HG03039 (cell line): ENCODE measurements at regions not wholly inside any gene's neighbourhood (a gene's known extent, or its start where the extent isn't known, plus 50 kb on each side); places are given as distances from the start of the nearest gene placed in this dataset.

ENCODE experiments used
- ATAC-seq: cut with Tn5 transposase; IDR thresholded peaks from one replicate; pipeline ENCODE4 v1.9.1; 2021; ENCODE audit warnings: mild to moderate bottlenecking, moderate library complexity; ENCODE audit not compliant: unreplicated experiment

DNA sequence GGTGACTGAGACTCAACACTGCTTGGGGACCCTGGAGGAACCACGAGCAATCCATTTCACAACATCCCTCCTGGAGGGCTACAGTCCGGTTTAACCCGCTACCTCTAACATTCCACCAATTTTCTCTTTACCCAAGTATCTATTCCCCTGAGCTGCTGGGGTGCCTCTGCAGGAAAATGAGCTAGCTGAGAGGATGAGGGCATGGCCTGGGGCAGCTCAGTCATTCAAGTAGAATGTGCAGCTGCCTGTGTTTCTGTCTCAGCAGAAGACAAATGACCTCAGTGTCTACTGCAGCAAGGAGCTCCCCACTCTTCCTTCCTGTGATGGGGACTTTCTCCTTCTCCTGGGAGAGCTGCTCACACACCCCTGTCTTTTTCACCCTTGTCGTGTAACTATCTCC, 120.8 kb downstream of the ZNF518B start:
- no peak for ATAC-seq

DNA sequence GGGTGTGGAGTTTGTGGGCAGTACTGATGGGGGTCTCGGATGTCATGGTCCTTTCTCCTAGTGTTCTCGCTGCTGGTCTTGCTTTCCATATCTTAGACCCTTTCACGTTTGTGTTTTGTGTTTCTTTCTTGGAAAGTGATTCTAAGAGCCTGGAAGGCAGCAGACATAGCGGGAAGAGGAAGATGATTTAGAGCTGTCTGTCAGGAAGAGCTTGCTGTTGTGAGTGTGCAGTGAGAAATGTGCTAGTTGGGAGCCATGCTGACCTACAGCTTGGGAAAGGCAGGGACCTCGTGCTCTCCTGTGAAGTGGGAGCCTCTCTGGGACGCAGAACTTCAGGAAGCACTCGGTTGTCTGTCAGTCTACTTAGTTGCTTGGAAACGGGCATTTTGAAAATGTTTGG, 122.2 kb downstream of the ZNF518B start:
- ATAC-seq: no peak

DNA sequence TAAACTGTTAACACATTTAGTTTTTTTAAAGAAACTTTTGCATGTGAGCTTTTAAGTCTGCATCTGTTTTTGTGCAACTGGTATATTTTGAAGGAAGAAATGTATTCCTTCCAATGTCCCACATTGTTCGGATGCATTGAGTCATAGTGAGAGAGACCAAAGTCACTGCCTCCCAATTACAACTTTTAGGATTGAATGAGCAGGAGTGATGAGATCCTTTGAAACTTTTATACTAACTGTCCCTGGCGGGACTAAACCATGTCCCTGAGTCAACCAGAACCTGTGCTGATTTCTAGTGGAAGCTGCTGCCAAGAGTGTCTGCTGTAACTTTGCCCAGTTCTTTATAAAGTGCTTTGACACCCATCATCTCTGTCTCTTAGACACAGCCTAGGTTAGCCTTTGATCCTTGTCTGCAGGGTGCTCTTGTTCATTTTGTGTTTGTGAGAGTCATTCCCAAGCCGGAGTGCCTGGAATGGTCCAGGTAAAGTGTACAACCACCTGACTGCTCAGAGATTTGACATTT, 122.7 kb downstream of the ZNF518B start:
- ATAC-seq: no peak

DNA sequence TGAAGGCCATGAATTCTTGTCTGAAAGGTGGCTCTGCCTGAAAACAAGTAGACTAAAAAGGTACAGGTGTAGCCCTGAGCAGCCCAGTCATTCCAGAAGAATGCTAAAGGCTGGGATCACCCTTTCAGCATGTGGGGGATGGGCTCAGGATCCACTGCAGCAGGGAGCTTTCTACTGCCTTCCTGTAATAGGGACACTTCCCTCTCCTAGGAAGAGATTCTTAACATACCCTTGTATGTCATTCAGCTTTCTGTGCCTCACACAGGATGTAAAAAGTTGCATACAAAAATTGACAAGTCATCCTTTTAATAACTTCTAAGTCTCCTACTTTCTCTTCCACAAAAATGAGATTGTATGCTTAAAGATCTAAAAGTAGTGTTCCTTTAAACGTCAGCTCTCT, 123.3 kb downstream of the ZNF518B start:
- no peak for ATAC-seq

DNA sequence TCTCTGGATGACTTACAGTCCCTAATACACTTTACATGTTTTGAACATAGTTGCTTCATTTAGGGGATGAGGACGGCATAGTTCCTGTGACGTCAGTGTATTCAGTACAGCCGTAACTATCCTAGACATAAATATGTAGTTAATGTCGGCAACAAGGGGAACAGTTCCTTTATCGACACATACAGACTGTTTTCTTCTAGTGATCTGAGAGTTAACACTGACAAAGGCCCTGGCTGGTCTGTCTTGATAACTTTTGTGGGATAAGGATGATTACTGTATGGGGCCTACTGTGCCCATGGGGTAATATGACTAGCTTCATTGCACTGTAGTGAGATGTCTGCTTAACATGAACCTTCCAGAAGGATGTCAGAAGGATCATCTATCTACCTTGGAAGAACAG, 131.2 kb downstream of the ZNF518B start:
- no peak for ATAC-seq

DNA sequence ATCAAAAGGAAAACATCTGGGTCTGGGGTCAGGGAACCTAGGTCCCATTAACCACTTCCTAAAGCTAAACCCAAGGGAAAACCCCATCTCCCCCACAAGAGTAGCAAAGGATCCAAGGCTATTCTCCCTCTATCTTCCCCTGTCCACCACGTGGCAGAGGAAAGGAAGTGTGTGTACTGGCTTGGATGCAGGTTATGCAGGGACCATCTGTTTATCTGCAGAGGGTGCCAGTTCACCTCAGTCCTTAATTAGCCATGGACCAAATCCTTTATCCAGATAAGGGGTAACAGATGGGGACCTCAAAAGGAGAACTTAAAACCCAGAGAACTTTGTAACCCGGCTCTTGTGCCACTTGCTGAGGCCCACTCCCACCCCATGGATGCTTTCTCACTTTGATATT, 135.3 kb downstream of the ZNF518B start:
- ATAC-seq: no peak

DNA sequence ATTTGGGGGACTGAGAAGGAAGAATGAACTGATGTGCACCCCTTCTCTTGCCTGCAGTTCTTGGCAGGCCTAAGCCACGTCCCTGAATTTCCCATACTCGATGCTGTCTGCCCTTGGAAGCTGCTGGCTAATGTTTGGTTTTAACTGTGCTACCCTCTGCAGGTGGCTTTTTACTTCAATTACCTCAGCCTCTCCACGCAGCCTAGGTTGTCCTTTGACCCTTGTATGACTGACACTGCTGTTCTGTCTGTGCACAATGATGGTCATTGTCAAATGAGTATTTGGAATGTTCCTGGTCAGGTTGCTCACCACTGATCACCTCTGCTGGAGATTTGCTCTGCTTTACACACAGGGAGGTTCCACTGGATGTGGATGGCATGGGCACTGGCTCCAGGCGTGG, 137.1 kb downstream of the ZNF518B start:
- ATAC-seq: no peak

DNA sequence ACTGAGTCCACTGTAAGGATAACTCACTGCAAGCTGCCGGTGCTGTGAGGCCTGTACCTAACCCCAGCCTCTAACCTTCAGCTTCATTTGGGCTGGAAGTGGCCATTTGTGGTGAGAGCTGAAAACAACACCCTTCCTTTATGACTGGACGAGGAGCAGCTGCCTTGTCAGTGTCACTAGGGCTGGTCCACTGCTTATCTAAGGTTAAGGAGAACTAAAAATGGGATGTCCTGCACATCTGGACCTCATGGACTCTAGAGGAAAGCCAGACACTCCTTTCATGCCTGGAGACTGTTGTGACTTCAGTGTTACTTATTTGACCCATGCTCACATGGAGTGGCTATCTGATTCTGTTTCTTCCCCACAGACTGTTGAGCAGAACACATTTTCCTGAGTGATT, 139.9 kb downstream of the ZNF518B start:
- ATAC-seq: no peak

DNA sequence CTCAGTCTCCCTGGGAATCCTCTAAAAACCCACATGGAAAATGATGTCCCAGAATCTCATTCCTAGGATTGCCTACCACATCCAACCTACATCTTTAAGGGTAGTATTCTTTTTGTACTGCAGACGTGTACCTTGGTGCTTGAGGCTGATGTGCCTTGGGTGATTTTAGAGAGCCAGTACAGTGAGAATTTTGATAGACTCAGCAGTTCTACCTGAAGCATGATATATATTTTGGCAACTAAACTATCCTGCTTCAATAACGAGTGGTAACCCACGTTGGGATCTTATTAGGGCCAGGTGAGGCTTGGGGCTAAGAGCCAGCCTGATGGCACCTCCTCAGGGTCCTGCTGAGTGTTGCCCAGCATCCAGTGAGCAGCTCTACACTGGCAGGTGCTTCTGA, 140.4 kb downstream of the ZNF518B start:
- ATAC-seq: no peak

DNA sequence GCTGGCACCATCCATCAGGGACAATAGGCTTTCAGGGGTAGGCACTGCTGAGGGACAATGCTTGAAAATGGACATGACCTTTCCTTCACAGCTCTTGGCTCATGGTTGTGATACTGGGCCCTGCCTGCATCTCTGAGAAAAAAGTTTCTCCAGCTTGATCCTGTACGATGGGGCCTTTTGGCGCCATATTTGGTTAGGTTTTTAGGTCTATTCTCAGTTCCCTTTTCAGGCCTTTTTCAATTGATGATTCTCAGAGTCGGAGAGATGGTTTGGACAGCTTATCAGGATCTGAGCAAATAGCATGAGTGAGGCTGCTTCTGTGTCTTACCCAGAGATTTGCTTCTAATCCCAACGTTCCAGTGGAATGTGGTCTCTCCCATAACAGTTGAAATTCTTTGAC, 141.6 kb downstream of the ZNF518B start:
- no peak for ATAC-seq

DNA sequence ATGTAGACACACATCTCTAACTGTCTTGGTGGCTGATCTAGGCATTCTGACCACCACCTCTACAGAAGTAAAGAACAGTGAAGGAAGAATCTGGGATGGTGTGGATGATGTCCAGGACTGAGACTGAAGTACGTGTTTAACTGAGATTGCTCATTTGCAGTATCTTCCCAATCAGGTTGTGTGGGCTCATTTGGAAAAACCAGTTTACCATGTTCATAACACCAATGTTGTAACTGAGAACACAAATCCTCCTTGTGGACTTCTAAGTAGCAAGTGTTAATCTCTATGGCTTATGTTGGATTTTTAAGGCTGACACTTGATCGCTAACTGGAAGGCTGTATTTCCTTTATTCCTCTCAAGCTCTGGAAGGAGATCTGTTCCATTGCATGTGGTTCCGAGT, 144.7 kb downstream of the ZNF518B start:
- no peak for ATAC-seq

DNA sequence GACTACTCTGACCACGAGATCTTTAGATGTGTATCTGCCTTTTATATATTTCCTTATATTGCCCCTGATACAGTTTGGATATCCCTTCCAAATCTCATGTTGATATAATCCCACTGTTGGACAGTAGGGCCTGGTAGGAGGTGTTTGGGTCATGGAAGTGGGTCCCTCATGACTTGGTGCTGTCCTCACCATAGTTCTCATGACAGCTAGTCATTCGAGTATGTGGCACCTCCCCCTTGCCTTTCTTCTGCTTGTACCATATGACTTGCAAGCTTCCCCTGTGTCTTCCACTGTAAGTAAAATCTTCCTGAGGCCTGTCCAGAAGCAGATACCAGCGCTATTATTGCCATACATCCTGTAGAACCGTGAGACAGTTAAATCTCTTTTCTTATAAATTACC, 145.3 kb downstream of the ZNF518B start:
- no peak for ATAC-seq

DNA sequence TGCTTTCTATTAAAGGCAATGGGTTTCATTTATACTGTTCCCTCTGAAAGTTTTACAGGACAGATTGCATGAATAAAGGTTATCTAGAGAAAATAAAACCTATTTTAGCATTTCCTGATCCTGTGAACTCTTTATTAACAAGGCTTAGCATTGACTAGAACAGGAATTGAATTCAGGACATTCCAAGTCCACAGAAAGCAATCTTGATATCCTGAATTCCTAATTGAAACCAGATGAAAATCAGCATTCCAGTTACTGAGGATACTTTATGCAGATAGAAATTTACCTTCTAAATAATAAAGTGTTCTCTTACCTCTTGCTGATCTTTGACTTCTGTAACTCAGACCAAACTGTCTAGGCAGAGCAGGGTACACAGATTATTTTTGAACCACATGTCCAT, 151.4 kb downstream of the ZNF518B start:
- ATAC-seq: no peak

DNA sequence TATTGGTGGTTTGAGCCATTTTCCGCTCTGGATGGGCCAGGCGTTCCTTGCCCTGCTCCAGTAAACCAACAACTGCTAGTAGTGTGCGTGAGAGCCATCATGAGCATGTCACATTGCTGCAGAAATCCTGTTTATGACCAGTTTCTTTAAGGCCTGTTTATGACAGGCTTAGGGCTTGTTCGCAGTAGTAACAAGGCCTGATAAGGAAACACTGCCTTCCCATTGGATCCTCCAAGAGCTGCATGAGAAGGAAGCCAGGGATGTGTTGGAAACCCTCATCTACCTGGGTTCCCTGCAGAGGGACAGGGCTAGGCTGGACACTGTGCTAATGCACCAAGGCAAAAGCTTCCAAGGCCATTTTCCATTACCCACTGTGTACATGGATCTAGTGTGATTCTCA, 153.9 kb downstream of the ZNF518B start:
- ATAC-seq: no peak

DNA sequence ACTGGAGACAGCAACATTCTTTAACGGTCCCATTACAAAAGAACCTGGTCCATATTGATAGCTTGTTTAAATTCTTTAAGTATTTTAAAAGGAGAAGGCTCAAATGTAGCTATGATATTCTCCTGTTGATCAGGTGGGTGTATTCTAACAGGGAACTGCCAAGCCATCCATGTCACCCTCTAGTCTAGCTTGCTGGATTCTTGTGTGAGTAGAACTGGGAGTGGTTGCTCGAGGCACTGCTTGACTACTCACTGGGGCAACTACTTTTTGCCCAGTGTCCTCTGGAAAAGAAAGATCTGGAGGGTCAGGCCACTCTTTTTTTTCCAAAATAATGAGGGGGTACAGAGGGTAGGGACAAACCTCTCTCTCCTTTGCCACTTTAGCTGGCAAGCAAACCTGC, 155.1 kb downstream of the ZNF518B start:
- no peak for ATAC-seq

DNA sequence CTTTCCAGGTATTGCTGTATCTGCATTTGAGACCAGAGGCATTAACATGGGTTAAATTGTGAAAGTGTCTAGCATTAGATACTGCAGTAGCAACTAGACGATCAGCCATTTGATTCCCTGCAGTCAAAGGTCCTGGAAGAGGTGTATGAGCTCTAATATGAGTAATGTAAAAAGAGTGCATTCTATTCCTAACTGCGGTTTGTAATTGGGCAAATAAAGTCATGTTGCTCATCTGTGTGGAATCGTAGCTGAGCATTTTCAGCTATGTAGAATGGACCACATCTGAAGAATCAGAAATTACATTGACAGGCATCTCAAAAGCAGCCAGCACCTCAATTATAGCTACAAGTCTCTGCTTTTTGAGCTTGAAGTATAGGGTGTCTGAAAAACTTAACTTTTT, 157.6 kb downstream of the ZNF518B start:
- ATAC-seq: no peak

DNA sequence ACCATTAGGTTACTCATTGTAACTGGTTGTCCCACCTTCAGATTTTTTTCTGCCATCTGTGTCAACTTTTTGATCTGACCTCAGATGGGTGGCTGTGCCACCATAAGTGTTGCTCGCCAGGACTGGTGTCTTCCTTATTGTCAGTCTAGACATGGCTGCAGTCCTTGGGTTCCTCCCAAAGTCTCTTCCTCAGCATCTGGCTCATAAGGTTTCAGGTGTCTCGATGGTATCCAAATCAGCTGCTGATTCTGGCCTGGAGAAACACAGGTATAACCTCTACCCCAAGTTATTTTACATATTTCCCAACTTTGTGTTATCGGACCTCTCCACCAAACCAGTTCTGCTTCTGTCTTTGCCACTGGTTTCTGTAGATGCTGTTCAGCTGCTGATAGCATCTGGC, 158.5 kb downstream of the ZNF518B start:
- no peak for ATAC-seq

DNA sequence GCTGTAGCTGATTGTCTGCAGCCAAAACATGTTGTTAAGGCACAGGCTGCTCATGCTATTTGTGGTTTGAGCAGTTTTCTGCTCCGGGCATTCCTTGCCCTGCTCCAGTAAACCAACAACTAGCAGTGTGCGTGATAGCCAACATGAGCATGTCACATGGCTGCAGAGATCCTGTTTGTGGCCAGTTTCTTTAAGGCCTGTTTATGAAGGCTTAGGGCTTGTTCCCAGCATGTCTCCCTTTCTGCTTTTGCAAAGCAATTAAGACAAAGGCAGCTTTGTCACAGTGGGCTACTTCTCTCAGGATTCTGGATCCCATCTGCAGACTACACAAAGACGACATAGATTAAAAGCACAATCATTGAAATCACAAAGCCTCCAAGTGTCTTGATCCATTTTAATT, 160.5 kb downstream of the ZNF518B start:
- ATAC-seq: no peak

DNA sequence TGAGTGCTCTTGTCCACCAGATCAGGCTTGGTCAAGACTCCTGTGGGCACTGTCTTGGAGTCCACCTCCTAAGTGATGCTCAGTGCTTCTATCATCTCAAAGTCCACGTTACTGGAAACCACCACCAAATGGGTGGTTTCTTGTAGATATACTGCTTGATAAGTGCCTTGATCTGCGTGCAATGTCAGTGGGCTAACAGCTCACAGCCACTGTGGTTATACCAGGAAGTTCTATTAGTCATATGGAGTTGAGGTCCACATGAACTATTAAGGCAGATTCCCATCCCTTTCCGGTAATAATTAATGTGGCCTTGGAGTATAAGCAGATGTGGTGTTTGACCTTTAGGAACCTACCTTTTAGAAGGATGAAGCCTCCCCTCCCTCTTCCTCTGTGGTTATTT, 161.9 kb downstream of the ZNF518B start:
- no peak for ATAC-seq

DNA sequence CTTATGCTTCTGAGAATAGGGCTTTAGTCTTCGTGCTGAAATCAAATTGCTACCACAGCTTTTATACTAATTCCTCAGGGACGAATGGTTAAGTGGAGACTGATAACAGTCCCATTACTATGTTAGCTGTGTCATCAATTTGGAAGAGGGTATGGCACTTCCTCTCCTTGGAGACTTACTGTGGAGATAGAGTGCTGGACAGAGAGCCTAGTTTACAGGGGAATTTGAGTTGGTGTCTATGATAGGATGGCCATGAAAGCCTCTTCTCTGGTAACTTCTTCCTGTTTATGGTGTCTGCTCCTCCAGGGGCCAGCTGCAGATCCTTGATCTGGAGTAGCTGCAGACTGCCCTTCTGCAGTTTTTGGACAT, 167.7 kb downstream of the ZNF518B start:
- no peak for ATAC-seq

DNA sequence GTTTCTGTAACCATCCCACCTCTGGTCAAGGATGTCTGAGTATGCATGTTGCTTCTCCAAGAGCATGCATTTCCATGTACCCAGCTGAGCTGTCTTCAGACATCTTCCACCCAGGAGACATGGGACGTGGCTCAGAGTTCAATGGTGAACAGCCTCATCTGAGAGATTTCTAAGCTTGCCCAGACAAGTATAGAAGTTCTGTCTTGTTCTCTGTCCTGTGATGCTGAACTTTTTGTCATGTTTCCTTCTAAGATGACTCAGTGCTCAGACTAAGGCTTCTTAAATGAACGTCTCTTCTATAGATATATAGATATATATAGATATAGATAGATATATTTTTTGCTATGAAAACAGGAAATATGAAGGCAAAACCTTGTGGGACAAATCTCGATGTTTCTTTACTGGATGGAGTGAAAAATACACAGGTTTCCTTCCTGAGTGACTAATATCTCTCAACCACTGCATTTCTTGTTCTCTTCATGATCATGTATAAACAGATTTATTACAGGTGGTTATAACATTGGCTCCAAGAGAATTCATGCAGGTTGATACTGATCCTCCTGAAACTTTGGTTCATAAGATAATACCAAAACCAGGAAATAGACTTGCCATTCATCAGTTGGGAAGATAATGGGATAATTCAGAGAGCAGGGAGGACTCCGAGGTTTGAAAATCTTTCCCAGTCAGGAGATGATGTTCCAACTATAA, 168.2 kb downstream of the ZNF518B start:
- no peak for ATAC-seq

DNA sequence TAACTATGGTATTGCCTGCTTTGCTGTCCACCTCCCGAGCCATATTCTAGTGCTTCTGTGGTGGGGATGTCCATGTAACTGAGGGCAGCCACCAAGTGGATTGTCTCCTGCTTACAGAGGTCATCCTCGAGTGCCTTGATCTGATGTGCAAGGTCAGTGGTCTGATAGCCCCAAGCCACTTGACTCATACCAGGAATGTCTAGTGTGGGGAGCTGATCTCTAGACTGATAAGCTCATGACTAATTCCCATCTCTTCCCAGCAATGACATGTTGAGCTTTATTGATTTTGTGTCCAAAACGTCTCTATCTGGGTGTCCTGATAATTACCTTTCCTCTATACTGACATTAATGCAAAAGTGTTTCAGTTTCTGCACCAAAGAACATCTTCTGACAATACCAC, 168.4 kb upstream of the WDR1 start:
- no peak for ATAC-seq

DNA sequence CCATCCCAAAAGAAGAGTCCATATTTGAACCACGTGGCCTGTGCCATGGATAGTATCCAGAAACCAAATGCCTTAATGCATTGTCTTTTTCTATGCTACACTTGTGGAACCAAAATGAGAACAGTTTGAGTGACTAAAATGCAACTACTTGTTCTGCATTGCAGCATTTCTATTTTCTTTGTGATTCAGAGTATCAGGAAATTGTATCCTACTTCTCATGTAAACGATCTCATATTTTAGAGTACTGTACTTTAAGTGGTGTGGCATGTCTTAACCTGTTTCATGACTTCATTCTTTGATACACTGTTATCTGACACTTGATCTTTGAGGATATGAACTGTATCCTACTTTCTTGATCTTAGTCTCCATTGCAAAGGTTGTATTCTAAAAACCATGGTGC, 167.2 kb upstream of the WDR1 start:
- ATAC-seq: no peak
